AG04450 (cell line): ENCODE measurements at regions not wholly inside any gene's neighbourhood (a gene's known extent, or its start where the extent isn't known, plus 50 kb on each side); places are given as distances from the start of the nearest gene placed in this dataset.

Source experiments
- CTCF ChIA-PET: fragments of 300-600, 350-600 bp; formaldehyde crosslinking; extraction: SDS; loops from one replicate; lab custom pipeline; 2022; ENCODE audit warnings: antibody characterized with exemption, inconsistent platforms; lab: Charles Lee
- POLR2A ChIA-PET: fragments of 350-600 bp; formaldehyde crosslinking; extraction: SDS; loops from one replicate; lab custom pipeline; 2021; ENCODE audit warnings: antibody characterized with exemption, inconsistent platforms; lab: Yijun Ruan, JAX
- DNase-seq: peaks from one replicate; pipeline ENCODE4 v3.0.0-alpha.2; 2011; ENCODE audit warnings: low read depth, low spot score
- H3K27ac ChIP-seq: one replicate; pipeline ENCODE4 v1.5.1; 2012; ENCODE audit warnings: low read depth, low read length, control low read depth
- H3K27me3 ChIP-seq: one replicate; pipeline ENCODE4 v1.6.0; 2012; ENCODE audit warnings: low read length; ENCODE audit not compliant: control insufficient read depth, insufficient read depth
- H3K4me3 ChIP-seq: 2 replicates; pipeline ENCODE4 v1.5.1; 2011; ENCODE audit warnings: mild to moderate bottlenecking, low read depth, low read length, control low read depth
- H3K9me3 ChIP-seq: 2 replicates; pipeline ENCODE4 v1.5.1; 2012; ENCODE audit warnings: low read length; ENCODE audit not compliant: control insufficient read depth, insufficient read depth
- CTCF ChIP-seq: IDR thresholded peaks from 2 replicates; pipeline ENCODE4 v1.5.1; 2011; ENCODE audit warnings: low read depth, low read length, control low read depth, inconsistent platforms

- Histone ChIP-seq H3K27ac (no peak overlapping the region), H3K4me3 (no peak overlapping the region), H3K9me3 (no peaks in the 10 kb centered on the region), H3K27me3 (no peaks in the 10 kb centered on the region)
- no peak for TF ChIP-seq CTCF
- ChIA-PET POLR2A (no interaction called here), CTCF (no interaction called here)
- no peak for DNase-seq
These were observed 513.5 kb downstream of the DMAC1 start for GRCh38 chr9:7286101-7286500.

GRCh38 chr9:7285199-7285598 is 514.4 kb downstream of the DMAC1 start:
- no peak overlapping the region for H3K4me3 ChIP-seq
- POLR2A ChIA-PET, result no interaction called here
- DNase-seq, result no peak
- CTCF ChIA-PET, result no interaction called here
- no peak for TF ChIP-seq CTCF
- no peaks in the 10 kb centered on the region for H3K9me3 ChIP-seq
- H3K27ac ChIP-seq, result no peak overlapping the region
- no peaks in the 10 kb centered on the region for H3K27me3 ChIP-seq

GRCh38 chr9:7284517-7284916 is 515.1 kb downstream of the DMAC1 start:
- TF ChIP-seq CTCF, result no peak
- no peaks in the 10 kb centered on the region for H3K9me3 ChIP-seq
- no peak overlapping the region for H3K27ac ChIP-seq
- no peaks in the 10 kb centered on the region for H3K27me3 ChIP-seq
- H3K4me3 ChIP-seq, result no peak overlapping the region
- DNase-seq, result no peak
- CTCF ChIA-PET, result interaction anchor here (0.6 kb wide), 1 partner anchor 118 kb away, joined by 3 read pairs; no protein-coding TSS in a partner anchor
- POLR2A ChIA-PET, result no interaction called here

GRCh38 chr9:7284117-7284516 is 515.5 kb downstream of the DMAC1 start:
- H3K4me3 ChIP-seq, result no peak overlapping the region
- no peak for TF ChIP-seq CTCF
- H3K27me3 ChIP-seq, result no peaks in the 10 kb centered on the region
- H3K27ac ChIP-seq, result no peak overlapping the region
- ChIA-PET CTCF (interaction anchor here (0.6 kb wide), 1 partner anchor 119 kb away, joined by 3 read pairs; no protein-coding TSS in a partner anchor), POLR2A (no interaction called here)
- H3K9me3 ChIP-seq, result no peaks in the 10 kb centered on the region
- DNase-seq, result no peak

GRCh38 chr9:7273575-7273974 is 515.8 kb downstream of the KDM4C start:
- peak; percentile 6 for DNase-seq
- peaks cover 2% of the 10 kb centered on the region for H3K27me3 ChIP-seq
- ChIA-PET POLR2A (no interaction called here), CTCF (interaction anchor here (0.5 to 3.1 kb wide), 18 partner anchors 9 to 447 kb away, joined by 3 to 12 read pairs (median 4); no protein-coding TSS in a partner anchor)
- H3K9me3 ChIP-seq, result no peaks in the 10 kb centered on the region
- H3K27ac ChIP-seq, result no peak overlapping the region
- TF ChIP-seq CTCF, result peak; percentile 79
- no peak overlapping the region for H3K4me3 ChIP-seq
